ENCODE measurements at regions not wholly inside any gene's neighbourhood (a gene's known extent, or its start where the extent isn't known, plus 50 kb on each side); places are given as distances from the start of the nearest gene placed in this dataset.
A peak's percentile ranks its signal among the peaks of the same experiment; 100 is the strongest.
"Not testable (repeated sequence)": the region's sequence is repeated elsewhere in the genome, so short reads cannot be mapped to it uniquely, and the experiment has no call there.

- DNase-seq = not testable (repeated sequence)
Measured at GRCh38 chr16:70014915-70015314, 63.8 kb downstream of the CLEC18A start.

DNA sequence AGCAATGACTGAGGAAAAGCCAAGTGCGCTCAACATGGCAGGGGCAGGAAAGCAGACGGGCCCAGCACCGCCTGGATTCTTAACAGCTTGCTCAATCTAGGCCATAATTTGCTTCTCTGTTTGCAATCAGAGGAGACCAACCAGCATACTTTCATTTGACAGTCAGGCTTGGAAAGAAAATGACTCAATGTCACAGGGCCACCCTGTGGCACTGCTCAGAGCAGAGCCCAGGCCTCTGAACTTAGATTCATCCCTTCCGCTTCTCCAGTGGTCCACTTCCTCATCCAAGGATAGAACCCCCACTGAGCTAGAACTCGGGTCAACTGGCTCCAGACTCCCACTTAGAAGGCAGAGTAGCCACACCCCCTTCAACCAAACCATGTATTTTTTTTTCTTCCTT, 65.6 kb downstream of the CLEC18A start:
- DNase-seq = not testable (repeated sequence)

DNA sequence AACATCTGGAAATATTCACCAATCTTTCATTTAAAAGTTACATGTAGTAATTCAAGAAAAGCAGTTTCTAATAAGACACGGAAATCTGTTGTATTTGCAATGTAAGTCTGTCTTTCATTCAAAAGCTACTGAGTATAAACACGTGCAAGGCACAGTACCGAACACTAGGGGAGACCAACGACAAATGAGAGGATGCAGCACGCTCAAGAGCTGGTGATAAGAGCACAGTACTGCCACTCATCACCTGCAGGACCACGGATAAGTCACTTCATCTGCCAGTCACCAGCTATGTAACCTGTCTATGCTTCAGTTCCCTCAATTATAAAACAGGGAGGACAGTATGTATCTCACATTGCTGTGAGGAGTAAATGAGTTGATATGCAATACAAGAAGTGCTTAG, 67.1 kb downstream of the CLEC18A start:
- peak; percentile 12 for DNase-seq

- not testable (repeated sequence) for DNase-seq
Measured at GRCh38 chr16:70023207-70023606, 72.1 kb downstream of the CLEC18A start.

GRCh38 chr16:70023956-70024355, 72.8 kb downstream of the CLEC18A start:
- not testable (repeated sequence) for DNase-seq

DNA sequence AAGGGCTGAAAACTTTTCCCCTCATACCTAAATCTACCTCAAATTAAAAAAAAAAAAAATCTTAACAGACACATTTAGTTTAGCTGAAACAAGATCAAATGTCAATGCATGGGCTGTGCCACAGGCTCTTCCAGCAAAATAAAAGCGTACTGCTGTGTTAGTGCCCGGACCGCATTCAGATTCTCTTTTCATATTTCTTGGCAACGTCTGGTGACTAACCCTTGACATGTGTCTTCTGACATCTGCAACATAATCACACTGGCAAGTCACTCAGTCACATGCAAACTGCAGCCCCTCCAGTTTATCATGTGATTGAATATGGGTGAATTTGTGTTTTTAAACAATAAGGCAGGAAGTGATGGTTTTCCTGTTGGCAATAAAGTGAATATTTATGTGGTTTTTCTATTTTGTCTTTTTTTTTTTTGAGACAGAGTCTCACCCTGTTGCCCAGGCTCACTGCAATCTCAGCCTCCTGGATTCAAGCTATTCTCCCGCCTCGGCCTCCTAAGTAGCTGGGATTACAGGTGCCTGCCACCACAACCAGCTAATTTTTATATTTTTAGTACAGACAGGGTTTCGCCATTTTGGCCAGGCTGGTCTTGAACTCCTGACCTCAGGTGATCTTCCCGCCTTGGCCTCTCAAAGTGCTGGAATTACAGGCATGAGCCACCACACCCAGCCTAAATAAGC, 75.2 kb downstream of the CLEC18A start:
- DNase-seq = not testable (repeated sequence)

GRCh38 chr16:70032906-70033305, 81.2 kb upstream of the PDPR start:
- DNase-seq = not testable (repeated sequence)

- not testable (repeated sequence) for DNase-seq
Measured at GRCh38 chr16:70037913-70038312, 76.2 kb upstream of the PDPR start.

GRCh38 chr16:70040554-70040953, 73.6 kb upstream of the PDPR start:
- DNase-seq = not testable (repeated sequence)

GRCh38 chr16:70043538-70044067, 70.5 kb upstream of the PDPR start:
- DNase-seq = not testable (repeated sequence)

GRCh38 chr16:70046560-70046959, 67.6 kb upstream of the PDPR start:
- not testable (repeated sequence) for DNase-seq

GRCh38 chr16:70048083-70048482, 66.0 kb upstream of the PDPR start:
- not testable (repeated sequence) for DNase-seq

DNA sequence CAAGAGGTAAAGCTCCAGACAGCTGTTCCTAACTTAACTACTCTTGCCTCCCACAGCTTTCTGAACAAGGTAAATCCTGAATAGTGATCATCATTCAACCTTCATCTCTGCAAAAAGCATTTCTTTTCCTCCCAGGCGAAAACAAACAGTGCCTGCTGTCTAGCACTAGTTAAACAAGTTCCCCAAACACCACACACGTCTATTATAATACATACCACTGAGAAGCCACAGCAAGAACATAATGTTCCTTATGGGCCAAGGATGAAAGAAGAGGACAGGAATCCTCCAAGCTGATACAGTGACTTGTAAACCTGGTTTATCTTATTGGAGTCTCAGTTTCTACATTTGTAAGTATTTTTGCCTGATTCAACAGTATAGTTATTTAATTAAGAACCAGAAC, 56.1 kb upstream of the PDPR start:
- DNase-seq = not testable (repeated sequence)

GRCh38 chr16:70059429-70059828, 54.7 kb upstream of the PDPR start:
- not testable (repeated sequence) for DNase-seq

GRCh38 chr16:70060521-70061027, 53.6 kb upstream of the PDPR start:
- DNase-seq = not testable (repeated sequence)

DNA sequence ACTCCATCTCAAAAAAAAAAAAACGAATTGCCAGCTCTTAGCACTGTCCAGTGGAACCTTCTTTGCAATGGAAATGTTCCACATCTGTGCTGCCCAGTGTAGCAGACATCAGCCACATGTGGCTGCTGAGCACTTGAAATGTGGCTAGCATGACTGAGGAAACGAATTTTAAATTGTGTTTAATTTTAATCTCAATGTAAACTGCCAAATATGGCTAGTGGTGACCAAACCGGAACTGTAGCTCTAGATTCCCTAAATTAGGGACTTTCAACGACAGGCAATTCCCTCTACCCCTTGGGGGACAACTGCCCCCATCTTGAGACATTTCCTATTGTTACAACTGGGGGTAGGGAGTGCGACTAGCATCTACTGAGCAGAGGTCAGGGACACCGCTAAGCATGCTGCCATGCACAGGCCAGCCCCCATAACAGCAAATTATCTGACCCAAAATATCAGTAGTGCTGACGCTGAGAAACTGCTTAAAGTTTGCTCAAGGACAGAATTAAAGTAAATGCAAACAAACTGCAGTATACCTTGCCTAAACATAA, 52.4 kb upstream of the PDPR start:
- DNase-seq = not testable (repeated sequence)

DNA sequence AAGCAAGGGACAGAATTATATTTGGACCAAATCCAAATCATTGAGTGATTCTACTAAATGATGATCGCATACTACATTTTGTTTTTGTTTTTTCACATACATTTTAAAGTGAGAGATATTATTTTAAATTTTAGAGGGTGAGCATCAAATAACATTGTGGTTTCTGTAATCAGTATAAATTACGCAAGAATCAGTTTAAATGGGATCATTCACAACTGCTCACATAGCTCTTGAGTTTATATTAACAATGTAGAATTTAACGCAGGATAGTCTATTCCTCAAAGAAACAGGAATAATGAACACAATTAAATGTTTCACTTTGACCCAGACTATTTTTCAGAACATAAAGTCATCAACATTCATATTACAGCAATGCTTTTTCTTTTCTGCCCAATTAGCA, 51.2 kb upstream of the PDPR start:
- not testable (repeated sequence) for DNase-seq

All from stimulated activated CD4-positive, alpha-beta T cell treated with anti-CD3 and anti-CD28 coated beads, Interleukin-4, amount 100 ng/mL, for 1 hour (primary cell).